Stimulated activated CD4-positive, alpha-beta T cell treated with anti-CD3 and anti-CD28 coated beads, Interleukin-12 subunit alpha, Interleukin-12 subunit beta, amount 100 ng/mL, for 48 hours (primary cell): ENCODE measurements at regions not wholly inside any gene's neighbourhood (a gene's known extent, or its start where the extent isn't known, plus 50 kb on each side); places are given as distances from the start of the nearest gene placed in this dataset.
A peak's percentile ranks its signal among the peaks of the same experiment; 100 is the strongest.

ENCODE experiments used
- DNase-seq, 3 donors: peaks; one replicate each; pipeline ENCODE4 v3.0.0-alpha.2; 2020; ENCODE audit warnings: low read depth in 2 of 3, low spot score in 1 of 3

GRCh38 chr7:50209461-50210135 lies 94.9 kb upstream of the IKZF1 start:
- DNase-seq: peak in 2 of 3 donors; percentile 35 to 45

DNA sequence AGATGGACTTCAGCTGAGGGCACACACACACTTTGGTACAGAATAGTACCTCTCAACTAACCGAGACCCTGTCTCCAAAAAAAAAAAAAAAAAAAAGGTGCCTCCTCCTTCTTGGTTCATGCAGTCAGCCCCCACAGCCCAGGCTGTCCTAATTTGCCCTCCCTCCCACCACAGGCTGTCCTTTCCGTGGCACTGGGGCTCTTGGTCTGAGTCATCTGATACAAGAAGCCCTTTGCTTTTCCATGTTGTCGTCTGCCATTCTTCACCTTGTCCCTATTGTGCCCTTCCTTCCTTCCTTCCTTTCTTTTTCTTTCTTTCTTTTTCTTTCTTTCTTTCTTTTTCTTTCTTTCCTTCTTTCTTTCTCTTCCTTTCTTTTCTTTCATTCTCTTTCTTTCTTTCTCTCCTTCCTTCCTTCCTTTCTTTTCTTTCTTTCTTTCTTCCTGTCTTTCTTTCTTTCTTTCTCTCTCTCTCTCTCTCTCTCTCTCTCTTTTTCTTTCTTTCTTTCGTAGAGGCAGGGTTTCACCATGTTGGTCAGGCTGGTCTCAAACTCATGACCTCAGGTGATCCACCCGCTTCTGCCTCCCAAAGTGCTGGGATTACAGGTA lies 96.0 kb upstream of the IKZF1 start:
- no peak for DNase-seq

DNA sequence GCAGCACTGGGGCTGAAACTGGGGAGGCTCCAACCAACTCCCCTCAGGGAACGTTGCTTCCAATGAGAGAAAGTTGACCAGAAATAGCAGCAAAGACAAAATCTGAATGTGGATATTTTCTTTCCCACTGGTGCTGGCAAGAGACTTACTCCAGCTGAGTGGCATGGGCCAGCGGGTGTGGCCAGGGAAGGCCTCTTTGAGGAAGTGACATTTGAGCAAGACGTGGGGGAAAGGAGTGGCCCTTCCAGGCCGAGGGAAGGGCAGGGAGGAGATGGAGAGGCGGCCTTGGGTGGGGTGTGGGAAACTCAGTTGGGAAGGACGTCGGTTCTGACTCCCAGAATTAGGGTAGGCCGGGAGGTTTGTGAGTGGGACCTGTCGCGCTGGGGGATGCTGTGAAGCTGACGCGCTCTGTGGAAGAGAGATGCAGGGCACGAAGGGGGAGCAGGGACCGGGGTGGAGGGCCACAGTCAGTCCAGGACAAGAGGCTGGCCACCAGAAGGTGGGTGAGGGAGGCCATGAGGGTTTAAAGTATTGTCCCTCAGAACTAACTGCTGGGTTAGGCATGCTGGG lies 96.7 kb upstream of the IKZF1 start:
- DNase-seq: no peak

GRCh38 chr7:50207251-50207564 lies 97.3 kb upstream of the IKZF1 start:
- DNase-seq: no peak

DNA sequence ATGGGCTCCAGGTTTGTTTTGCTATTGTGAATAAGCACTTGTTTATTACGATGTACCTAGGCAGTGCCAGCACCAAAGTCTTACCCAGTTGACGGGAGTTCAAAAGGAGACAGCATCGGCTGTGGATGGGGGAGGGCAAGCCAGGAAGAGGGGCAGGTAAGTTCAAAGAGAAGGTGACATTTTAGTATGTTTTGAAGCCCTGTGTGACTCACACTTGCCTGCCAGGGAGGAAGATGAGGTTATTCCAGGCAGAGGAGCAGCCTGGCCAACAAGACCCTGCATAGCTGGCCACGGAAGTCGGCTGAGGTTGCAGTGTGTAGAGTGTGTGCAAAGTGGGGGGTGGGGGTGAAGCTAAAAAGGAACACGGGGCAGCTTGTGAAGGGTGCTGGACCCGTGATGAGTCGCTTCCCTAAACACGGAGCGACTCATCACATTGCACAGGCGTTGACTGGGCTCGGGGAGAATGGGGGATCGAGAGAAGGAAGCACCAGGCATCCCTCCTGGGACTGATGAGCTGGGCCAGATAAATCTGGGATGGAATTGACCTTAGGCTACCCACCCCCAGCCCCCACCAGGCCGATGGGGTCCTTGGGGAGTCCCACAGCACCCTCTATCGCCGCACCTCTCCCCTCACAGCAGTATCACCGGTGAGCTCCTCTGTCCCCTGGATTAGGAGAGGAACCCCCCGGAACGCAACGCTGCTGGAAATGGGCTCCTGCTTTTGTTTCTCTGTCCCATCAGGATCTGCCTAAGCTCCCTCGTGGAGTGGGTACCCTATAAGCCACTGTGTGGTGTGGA lies 97.9 kb upstream of the IKZF1 start:
- DNase-seq: peak; percentile 30 to 59 (median 53)

GRCh38 chr7:50205011-50205410 lies 99.5 kb upstream of the IKZF1 start:
- no peak for DNase-seq

GRCh38 chr7:50204581-50204980 lies 99.9 kb upstream of the IKZF1 start:
- DNase-seq: no peak

DNA sequence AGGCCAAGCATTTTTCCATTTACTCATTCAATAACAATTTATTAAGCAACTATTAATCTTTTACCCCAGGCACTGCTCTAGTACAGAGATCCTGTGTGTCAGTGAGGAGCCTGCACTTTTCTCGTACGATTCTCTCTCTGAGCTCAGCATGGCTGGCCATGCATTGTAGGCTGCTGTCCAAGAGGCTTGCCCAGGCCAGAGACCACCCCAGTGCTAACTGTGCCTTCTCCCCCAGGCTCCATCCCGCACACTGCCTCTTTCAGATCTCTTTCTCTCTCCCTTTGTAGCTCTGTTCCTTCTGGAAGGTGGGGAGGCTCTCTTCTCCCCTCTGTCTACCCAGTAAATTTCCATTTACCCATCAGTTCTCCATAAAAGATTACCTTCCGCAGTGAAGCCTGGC lies 101.0 kb upstream of the IKZF1 start:
- no peak for DNase-seq

GRCh38 chr7:50202052-50202555 lies 102.4 kb upstream of the IKZF1 start:
- no peak for DNase-seq

DNA sequence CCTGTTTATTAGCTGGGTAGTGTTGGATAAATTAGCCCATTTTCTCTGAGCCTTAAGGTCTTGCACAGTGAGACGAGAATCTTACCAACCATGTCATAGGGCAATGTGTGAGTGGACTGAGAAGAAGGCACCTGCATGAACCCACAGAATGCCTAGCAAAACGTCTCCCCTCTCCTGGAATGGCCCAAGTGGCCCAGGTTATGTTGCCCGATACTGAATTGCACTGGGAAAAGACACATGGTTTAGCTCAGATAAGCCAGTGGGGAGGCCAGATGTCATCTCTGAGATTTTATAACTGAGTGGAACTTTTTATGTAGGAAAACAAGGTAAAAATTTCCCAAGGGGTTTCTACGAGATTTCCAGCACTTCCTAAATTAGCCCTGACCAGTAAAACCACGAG lies 104.7 kb upstream of the IKZF1 start:
- DNase-seq: no peak

- DNase-seq: peak; percentile 53 to 79 (median 64)
Observed at GRCh38 chr7:50197549-50197948, 104.5 kb upstream of the ZPBP start.

DNA sequence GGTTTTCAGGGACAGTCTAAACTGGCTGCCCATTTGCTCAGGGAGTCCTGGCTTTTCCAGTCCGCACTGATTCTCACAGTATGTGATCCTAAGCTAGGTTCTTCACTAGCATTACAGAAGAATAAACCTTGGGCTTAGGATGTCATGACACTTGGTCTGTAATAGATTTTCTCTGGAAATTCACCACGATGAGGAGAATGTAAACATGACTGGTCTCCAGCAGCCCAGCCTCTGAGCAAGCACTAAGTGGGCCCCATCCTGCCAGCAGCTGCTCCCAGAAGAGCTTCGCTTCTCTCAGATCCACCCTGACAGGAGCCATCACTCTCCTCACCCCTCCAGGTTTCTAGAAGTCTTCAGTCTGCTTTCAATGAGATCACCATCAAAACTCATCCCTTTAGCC lies 103.7 kb upstream of the ZPBP start:
- DNase-seq: no peak

- DNase-seq: no peak
Observed at GRCh38 chr7:50190776-50191175, 97.7 kb upstream of the ZPBP start.

DNA sequence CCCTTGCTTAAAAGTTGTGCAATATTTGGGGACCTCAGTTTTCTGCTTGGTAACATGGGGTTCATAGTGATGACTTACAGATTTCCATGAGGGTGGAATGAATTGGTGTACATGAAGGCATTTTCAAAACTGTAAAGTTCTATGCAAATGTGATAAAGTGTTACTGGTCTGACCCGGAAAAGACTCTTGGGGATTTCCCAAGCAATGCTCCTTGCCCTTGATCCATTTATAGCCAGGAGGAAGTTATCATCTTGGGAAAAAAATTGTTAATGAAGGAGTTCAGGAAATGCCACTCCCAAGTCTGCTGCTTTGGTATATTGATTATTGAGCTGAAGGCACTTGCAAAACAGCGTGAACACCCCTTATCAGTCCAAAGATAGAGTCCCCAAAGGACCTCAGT lies 96.3 kb upstream of the ZPBP start:
- DNase-seq: no peak

DNA sequence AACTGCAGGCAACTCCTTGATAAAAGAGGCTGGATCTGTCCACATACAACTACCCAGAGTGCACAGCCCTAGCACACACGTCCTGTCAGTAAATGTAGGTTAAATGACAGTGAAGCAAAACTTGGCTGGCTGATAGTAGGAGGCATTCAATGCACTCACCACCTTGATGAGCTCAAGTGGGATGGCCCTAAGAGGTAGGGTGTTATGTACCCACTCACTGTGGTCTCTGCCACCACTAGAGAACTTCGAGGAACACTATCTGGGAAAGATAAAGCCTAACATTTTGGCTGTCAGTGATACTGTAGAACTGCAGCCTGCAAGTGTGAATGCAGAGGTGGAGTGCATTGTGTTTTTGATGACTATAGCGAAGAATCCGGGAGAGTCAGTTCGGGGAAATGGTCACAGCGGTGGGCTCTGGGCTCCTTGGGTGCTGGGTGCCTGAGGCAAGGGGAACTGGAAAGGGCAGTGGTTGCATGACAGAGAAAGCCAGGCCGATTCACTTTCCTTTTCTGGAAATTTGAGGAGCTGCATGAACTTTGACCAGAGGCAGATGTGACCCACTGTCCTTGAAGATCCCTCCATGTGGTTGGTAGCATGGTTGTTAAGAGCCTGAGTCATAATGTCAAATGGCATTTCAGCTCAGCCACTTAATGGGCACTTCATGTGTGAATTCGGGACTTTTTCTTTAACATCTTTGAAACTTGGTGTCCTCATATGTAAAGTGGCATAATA lies 93.1 kb upstream of the ZPBP start:
- no peak for DNase-seq

DNA sequence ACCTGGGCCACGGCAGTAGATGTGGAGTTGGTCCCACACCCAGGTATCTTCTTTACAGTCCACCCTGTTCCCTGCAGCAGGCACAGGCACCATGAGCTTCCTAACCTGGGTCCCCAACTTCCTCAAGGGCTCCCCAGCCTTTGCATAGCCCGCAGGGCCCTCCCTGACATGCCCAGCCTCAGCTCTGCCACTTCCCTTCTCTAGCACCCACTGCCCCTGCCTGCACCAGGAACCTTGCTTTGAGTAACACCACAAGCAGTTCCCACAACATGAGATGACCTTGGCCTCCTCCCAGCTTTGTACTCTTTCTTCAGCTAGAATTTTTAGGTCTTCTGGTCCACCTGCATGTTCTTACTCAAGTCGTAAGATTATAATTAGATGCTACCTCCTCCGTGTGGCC lies 92.2 kb upstream of the ZPBP start:
- DNase-seq: no peak

GRCh38 chr7:50184271-50184990 lies 91.4 kb upstream of the ZPBP start:
- no peak for DNase-seq

DNA sequence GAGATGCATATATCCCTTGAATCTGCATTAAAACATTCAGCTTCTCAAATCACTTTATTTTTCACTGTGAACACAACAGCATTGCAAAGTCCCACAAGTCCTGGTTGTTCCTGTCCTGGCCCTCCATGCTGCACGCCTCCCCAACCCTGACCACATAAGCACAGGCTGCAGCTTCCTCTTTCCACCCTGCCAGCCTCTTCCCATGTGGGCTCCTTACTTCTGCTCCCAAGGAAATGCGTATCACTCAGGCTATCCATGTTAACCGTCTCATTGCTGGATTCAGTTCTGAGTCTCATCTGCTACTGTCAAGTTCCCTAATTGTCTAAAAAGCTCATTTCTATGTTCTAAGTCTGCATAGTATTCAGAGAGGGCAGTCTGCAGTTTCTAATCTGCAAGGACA lies 89.7 kb upstream of the ZPBP start:
- DNase-seq: no peak

- no peak for DNase-seq
Observed at GRCh38 chr7:50181081-50181480, 88.0 kb upstream of the ZPBP start.

- no peak for DNase-seq
Observed at GRCh38 chr7:50178166-50178565, 85.1 kb upstream of the ZPBP start.

GRCh38 chr7:50174948-50175347 lies 81.9 kb upstream of the ZPBP start:
- no peak for DNase-seq
